ENCODE measurements at regions not wholly inside any gene's neighbourhood (a gene's known extent, or its start where the extent isn't known, plus 50 kb on each side); places are given as distances from the start of the nearest gene placed in this dataset.

DNA sequence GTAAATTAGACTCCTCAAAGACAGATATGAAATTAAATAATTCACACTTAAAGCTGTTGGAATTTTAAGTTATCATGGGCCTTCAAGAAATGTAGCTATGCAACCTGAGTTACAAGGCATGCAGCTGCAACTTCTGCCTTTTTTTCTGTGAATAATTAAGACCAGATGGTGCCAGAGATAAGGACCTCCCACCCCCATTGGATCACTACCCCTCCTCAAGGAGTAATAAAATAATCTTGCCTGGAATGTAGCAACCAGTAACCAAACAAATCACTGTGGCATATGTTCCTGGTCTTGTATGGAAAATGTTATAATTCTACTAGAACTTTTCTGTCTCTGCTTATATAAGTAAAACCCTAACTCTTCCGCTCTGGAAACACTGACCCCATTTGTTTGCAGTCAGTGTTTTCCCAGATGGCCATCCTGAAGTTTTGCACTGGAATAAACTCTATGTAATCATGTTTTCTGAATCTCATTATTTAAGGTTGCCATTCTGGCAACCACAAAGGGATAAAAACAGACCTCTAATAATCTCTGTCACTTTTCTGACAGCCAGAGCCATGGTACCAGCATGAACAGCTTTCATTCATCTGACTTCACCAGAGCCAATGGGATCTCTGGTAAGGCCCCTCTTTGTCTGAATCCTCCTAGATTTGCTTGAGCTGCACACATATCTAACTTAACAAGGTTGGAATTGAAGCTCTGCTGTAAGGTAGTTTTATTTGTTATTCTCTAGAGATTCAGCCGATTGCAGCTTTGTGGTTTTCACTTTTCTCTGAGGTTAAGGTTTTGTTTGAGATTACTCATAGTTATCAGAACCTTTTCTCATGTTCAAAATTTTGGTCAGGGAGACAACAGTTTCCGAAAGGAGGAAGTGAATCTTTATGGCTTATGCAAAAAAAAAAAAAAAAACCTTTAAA is 274.6 kb downstream of the NAF1 start:
- Histone ChIP-seq H3K36me3 (ENCODE audit: control insufficient read depth, insufficient read depth, low read length) (no peaks in the 10 kb centered on the region), H3K4me2 (ENCODE audit: low read length) (no peak overlapping the region), H3K4me3 (ENCODE audit: low read depth, low read length) (no peak overlapping the region), H3K79me2 (no peaks in the 10 kb centered on the region), H3K9ac (no peak overlapping the region), H3K4me1 (no peaks in the 10 kb centered on the region), H3K27me3 (ENCODE audit: control insufficient read depth, insufficient read depth, low read length) (no peaks in the 10 kb centered on the region), H3K27ac (no peak overlapping the region), H2AFZ (no peak overlapping the region), H3K9me3 (ENCODE audit: control insufficient read depth, low read length) (no peaks in the 10 kb centered on the region)
- TF ChIP-seq, protein P1, sequence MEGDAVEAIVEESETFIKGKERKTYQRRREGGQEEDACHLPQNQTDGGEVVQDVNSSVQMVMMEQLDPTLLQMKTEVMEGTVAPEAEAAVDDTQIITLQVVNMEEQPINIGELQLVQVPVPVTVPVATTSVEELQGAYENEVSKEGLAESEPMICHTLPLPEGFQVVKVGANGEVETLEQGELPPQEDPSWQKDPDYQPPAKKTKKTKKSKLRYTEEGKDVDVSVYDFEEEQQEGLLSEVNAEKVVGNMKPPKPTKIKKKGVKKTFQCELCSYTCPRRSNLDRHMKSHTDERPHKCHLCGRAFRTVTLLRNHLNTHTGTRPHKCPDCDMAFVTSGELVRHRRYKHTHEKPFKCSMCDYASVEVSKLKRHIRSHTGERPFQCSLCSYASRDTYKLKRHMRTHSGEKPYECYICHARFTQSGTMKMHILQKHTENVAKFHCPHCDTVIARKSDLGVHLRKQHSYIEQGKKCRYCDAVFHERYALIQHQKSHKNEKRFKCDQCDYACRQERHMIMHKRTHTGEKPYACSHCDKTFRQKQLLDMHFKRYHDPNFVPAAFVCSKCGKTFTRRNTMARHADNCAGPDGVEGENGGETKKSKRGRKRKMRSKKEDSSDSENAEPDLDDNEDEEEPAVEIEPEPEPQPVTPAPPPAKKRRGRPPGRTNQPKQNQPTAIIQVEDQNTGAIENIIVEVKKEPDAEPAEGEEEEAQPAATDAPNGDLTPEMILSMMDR (IDR thresholded peaks at IDR 0.05): no peak

DNA sequence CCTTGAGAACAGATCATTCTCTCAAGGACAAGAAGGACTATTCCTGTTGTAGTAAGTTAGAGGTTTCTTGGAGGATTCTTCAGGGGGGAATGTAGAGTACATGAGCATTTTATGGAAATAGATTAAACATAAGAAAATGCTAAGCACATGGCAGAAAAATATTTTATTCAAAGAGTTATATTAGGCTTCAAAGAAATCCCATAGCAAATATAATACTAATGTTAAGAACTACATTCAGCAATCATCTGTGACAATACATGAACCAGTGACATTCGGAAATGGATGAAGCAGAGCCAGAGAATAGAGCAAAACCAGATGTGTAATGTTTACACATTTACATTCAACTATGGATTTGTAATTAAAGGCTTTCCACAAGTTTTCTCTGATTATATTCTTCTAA is 288.6 kb downstream of the NAF1 start:
- Histone ChIP-seq H3K9ac (no peak overlapping the region), H3K36me3 (ENCODE audit: control insufficient read depth, insufficient read depth, low read length) (no peaks in the 10 kb centered on the region), H3K4me1 (no peaks in the 10 kb centered on the region), H3K4me3 (ENCODE audit: low read depth, low read length) (no peak overlapping the region), H2AFZ (no peak overlapping the region), H3K27me3 (ENCODE audit: control insufficient read depth, insufficient read depth, low read length) (no peaks in the 10 kb centered on the region), H3K79me2 (no peaks in the 10 kb centered on the region), H3K9me3 (ENCODE audit: control insufficient read depth, low read length) (no peaks in the 10 kb centered on the region), H3K27ac (no peak overlapping the region), H3K4me2 (ENCODE audit: low read length) (no peak overlapping the region)
- TF ChIP-seq, protein P1 (IDR thresholded peaks at IDR 0.05): no peak

GRCh38 chr4:162874748-162875147 is 291.9 kb downstream of the NAF1 start:
- Histone ChIP-seq H3K27ac (no peak overlapping the region), H3K4me1 (no peaks in the 10 kb centered on the region), H3K4me2 (ENCODE audit: low read length) (no peak overlapping the region), H3K9me3 (ENCODE audit: control insufficient read depth, low read length) (no peaks in the 10 kb centered on the region), H3K4me3 (ENCODE audit: low read depth, low read length) (no peak overlapping the region), H3K27me3 (ENCODE audit: control insufficient read depth, insufficient read depth, low read length) (no peaks in the 10 kb centered on the region), H2AFZ (no peak overlapping the region), H3K79me2 (no peaks in the 10 kb centered on the region), H3K9ac (no peak overlapping the region), H3K36me3 (ENCODE audit: control insufficient read depth, insufficient read depth, low read length) (no peaks in the 10 kb centered on the region)
- TF ChIP-seq, protein P1 (IDR thresholded peaks at IDR 0.05): no peak

- no peaks in the 10 kb centered on the region for H3K79me2 ChIP-seq
- H3K4me1 ChIP-seq: no peaks in the 10 kb centered on the region
- no peak overlapping the region for H3K4me3 ChIP-seq (ENCODE audit: low read depth, low read length)
- TF ChIP-seq, protein P1 (IDR thresholded peaks at IDR 0.05): no peak
- H3K36me3 ChIP-seq (ENCODE audit: control insufficient read depth, insufficient read depth, low read length): no peaks in the 10 kb centered on the region
- H3K9ac ChIP-seq: no peak overlapping the region
- H2AFZ ChIP-seq: no peak overlapping the region
- no peak overlapping the region for H3K4me2 ChIP-seq (ENCODE audit: low read length)
- H3K27ac ChIP-seq: no peak overlapping the region
- no peaks in the 10 kb centered on the region for H3K9me3 ChIP-seq (ENCODE audit: control insufficient read depth, low read length)
- H3K27me3 ChIP-seq (ENCODE audit: control insufficient read depth, insufficient read depth, low read length): no peaks in the 10 kb centered on the region
These were observed 294.7 kb downstream of the NAF1 start for GRCh38 chr4:162871990-162872389.

DNA sequence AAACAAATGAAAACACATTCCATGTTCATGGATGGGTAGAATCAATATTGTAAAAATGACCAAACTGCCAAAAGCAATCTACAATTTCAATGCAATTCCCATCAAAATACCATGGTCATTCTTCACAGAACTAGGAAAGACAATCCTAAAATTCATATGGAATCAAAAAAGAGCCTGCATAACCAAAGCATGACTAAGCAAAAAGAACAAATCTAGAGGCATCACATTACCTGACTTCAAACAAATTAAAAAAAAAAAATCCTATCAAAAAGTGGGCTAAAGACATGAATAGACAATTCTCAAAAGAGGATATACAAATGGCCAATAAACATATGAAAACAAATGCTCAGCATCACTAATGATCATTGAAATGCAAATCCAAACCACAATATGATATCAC is 297.5 kb downstream of the NAF1 start:
- H3K27me3 ChIP-seq (ENCODE audit: control insufficient read depth, insufficient read depth, low read length): no peaks in the 10 kb centered on the region
- H3K36me3 ChIP-seq (ENCODE audit: control insufficient read depth, insufficient read depth, low read length): no peaks in the 10 kb centered on the region
- H3K4me1 ChIP-seq: no peaks in the 10 kb centered on the region
- H2AFZ ChIP-seq: no peak overlapping the region
- H3K27ac ChIP-seq: no peak overlapping the region
- no peaks in the 10 kb centered on the region for H3K9me3 ChIP-seq (ENCODE audit: control insufficient read depth, low read length)
- H3K9ac ChIP-seq: no peak overlapping the region
- TF ChIP-seq, protein P1 (IDR thresholded peaks at IDR 0.05): no peak
- H3K4me3 ChIP-seq (ENCODE audit: low read depth, low read length): no peak overlapping the region
- no peaks in the 10 kb centered on the region for H3K79me2 ChIP-seq
- no peak overlapping the region for H3K4me2 ChIP-seq (ENCODE audit: low read length)

Measured in parathyroid adenoma (tissue), 2 donors.